GM23248 (cell line): ENCODE measurements at regions not wholly inside any gene's neighbourhood (a gene's known extent, or its start where the extent isn't known, plus 50 kb on each side); places are given as distances from the start of the nearest gene placed in this dataset.

Source experiments
- EZH2 ChIP-seq: fragments of 200-600 bp; sonication (generic); IDR thresholded peaks from 2 replicates; pipeline ENCODE4 v1.6.1; 2018; ENCODE audit warnings: antibody characterized with exemption, mild to moderate bottlenecking; ENCODE audit not compliant: insufficient read depth, poor library complexity, severe bottlenecking
- EZH2phosphoT487 ChIP-seq: fragments of 200-600 bp; sonication (generic); IDR thresholded peaks from 2 replicates; pipeline ENCODE4 v1.6.1; 2018; ENCODE audit warnings: antibody characterized with exemption, moderate library complexity, mild to moderate bottlenecking, low read depth; ENCODE audit not compliant: insufficient read depth

DNA sequence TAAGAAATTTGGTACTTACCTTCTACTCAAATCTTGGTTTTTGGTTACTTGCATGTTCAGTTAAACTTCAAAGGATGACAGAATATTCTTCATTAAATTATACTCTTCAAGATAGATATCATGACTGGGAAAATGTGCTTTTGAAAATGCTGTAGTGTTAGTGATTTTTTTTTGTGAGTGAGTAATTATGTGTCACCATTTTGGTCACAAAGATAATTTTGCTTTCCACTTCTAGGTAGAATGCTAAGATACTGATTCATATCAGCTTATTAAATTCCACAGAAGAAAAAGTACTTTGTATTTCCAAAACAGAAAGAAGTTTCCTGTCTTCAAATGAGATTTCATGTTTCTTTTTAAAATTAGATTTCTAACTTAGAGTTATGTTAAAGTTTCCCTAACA, 61.2 kb downstream of the ATXN7L3B start:
- TF ChIP-seq EZH2 (no peak), EZH2phosphoT487 (no peak)
